ENCODE measurements at regions not wholly inside any gene's neighbourhood (a gene's known extent, or its start where the extent isn't known, plus 50 kb on each side); places are given as distances from the start of the nearest gene placed in this dataset.

DNA sequence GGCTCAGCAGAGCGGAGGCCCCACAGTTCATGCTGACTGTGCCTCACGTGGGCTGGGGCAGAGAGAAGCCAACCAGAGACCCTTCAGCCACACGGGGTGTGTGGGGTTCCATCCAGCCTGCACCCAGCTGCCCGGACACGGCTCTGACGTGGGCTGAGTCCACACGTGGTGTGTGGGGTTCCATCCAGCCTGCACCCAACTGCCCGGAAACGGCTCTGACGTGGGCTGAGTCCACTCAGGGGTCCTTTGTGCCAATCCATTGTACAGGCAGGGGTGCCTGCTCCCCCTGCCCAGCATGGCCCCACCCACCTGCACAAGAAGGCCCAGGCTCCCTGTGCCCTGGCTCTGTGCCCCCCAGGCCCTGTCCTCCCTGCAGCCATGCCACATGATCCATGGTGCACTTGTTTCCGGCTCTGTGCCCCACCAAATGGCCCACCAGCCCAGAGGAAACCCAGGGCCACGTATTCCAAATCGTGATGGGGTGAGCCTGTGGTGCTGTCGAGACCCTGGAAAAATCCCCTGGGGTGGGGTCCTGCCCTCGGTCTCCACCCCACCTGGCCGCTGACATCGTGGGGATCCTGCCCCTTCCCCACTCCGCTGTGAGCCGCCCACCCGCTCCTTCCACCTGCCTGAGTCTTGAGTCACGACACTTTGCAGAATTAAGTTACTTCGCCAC lies 99.3 kb upstream of the SFSWAP start:
- TF ChIP-seq, protein P1, sequence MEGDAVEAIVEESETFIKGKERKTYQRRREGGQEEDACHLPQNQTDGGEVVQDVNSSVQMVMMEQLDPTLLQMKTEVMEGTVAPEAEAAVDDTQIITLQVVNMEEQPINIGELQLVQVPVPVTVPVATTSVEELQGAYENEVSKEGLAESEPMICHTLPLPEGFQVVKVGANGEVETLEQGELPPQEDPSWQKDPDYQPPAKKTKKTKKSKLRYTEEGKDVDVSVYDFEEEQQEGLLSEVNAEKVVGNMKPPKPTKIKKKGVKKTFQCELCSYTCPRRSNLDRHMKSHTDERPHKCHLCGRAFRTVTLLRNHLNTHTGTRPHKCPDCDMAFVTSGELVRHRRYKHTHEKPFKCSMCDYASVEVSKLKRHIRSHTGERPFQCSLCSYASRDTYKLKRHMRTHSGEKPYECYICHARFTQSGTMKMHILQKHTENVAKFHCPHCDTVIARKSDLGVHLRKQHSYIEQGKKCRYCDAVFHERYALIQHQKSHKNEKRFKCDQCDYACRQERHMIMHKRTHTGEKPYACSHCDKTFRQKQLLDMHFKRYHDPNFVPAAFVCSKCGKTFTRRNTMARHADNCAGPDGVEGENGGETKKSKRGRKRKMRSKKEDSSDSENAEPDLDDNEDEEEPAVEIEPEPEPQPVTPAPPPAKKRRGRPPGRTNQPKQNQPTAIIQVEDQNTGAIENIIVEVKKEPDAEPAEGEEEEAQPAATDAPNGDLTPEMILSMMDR (IDR thresholded peaks at IDR 0.05; ENCODE audit: poor library complexity, severe bottlenecking) = no peak
- TF ChIP-seq MXI1 (conservative IDR thresholded peaks at IDR 0.05; ENCODE audit: poor library complexity, severe bottlenecking) = no peak

Data from neural cell (in vitro differentiated cells).